C1 segment of cervical spinal cord (tissue), 14 donors: ENCODE measurements at regions not wholly inside any gene's neighbourhood (a gene's known extent, or its start where the extent isn't known, plus 50 kb on each side); places are given as distances from the start of the nearest gene placed in this dataset.
"Not testable (repeated sequence)": the region's sequence is repeated elsewhere in the genome, so short reads cannot be mapped to it uniquely, and the experiment has no call there.

Source experiments
- DNase-seq, 14 donors: peaks; one replicate each; lab custom pipeline; 2025; lab: John Stamatoyannopoulos, UW

DNA sequence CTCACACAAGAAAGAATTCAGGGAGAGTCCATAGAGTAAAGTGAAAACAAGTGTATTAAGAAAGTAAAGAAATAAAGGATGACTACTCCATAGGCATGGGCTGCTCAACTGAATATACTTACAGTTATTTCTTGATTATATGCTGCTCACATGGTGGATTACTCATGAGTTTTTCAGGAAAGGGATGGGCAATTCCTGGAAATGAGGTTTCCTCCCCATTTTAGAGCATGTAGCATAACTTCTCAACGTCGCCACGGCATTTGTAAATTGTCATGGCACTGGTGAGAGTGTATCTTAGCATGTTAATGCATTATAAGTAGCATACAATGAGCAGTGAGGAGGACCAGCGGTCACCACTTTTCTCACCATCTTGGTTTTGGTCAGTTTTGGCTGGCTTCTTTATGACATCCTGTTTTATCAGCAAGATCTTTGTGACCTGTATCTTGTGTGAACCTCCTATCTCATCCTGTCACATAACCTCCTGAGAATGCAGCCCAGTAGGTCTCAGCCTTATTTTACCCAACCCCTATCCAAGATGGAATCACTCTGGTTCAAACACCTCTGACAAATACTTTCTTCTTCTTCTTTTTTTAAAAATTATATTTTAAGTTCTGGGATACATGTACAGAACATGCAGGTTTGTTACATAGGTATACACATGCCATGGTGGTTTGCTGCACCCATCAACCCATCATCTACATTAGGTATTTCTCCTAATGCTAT is 849.7 kb downstream of the TBL1XR1 start:
- DNase-seq: no peak

GRCh38 chr3:176341963-176342362 is 855.3 kb downstream of the TBL1XR1 start:
- DNase-seq: no peak

DNA sequence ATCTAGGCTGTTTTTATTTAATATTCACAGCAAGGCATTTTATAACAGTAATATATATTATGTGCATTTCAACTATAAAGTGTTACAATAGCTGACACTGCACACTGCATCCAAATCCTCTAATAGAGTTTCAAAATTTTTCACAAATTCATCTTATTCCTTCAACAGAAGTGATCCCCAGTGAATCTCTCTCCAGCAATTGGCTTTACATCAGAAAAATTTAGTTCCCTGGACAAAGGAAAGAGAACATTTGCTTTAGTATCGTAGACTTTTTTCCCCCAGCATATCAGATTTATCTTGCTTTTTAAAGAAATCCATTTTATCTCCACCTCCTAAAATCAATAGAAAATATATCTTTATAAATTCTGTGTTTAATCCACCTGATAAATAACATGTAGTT is 868.6 kb downstream of the TBL1XR1 start:
- no peak for DNase-seq

DNA sequence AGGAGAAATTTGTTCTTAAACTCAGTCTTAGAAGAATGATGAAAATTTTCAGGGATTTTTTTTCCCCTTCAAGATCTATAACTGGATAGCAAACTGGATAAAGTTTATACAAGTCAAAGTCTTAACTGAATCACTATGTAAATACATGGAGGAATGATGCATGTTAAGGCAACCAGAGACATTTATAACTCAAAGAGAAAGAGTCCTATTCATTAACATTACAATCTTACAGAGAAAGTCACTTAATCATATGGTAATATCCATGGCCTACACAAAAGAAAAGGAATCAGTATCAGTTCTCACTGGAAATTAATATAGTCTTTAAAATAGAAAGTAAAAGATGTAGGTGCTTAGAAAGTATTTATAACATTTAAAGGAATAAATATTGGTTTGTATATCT is 869.1 kb downstream of the TBL1XR1 start:
- no peak for DNase-seq

DNA sequence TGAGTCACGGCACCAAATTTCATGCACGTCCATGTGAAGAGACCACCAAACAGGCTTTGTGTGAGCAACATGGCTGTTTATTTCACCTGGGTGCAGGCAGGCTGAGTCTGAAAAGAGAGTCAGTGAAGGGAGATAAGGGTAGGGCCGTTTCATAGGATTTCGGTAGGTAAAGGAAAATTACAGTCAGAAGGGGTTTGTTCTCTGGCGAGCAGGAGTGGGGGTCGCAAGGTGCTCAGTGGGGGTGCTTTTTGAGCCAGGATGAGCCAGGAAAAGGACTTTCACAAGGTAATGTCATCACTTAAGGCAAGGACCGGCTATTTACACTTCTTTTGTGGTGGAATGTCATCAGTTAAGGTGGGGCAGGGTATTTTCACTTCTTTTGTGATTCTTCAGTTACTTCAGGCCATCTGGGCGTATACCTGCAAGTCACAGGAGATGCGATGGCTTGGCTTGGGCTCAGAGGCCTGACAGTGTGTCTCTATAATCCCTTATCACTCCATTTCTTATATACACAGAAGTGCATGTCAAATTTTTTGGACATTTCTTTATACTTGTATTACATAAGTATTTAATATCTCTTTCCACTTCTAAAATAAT is 870.3 kb downstream of the TBL1XR1 start:
- DNase-seq: not testable (repeated sequence)

- DNase-seq: not testable (repeated sequence)
These were observed 875.8 kb downstream of the TBL1XR1 start for GRCh38 chr3:176321532-176321931.

GRCh38 chr3:176321099-176321498 is 876.2 kb downstream of the TBL1XR1 start:
- DNase-seq: no peak

DNA sequence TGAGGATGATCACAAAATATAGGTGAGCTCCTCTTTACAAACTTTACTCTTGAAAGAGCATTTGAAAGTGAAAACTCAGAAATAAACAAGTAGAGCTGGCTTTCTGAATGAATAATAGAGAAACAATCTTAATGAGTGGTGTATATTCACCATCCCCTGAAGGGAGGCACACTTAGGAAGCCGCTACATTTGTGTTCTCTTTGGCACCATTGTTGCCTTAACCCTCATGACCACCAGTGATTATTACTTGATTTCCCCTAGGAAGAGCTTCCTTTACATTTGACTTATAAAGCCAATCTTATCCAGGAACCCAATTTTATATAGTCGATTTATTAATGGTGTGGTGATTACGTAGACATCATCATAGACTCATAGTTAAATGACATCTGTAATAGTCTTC is 883.9 kb downstream of the TBL1XR1 start:
- DNase-seq: no peak

- no peak for DNase-seq
These were observed 886.6 kb downstream of the TBL1XR1 start for GRCh38 chr3:176310641-176311040.

- no peak for DNase-seq
These were observed 895.0 kb downstream of the TBL1XR1 start for GRCh38 chr3:176302271-176302670.

DNA sequence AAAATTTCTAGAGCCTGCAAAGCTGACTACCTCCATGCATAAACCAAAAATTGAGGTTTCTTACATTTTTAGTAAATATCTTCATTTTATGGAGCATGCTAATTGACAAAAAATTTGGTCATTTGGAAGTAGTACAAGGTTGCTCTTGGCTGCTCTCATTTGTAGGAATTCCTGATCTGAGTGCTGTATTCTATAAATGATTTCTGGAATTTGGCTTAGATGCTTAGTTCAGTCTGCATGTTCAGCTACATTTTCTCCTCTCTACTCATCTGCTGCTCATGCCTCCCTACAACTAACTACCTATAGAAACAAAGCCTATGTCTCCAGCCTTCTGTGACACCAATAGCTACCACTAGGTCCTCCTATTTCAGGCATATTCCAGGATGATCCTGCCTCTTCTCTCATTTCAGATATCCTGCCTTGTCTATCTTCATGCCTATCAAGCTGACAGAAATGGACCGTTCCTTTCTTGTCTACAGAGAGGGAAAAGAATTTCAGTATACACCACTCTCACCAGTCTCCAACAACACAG is 901.1 kb downstream of the TBL1XR1 start:
- no peak for DNase-seq

DNA sequence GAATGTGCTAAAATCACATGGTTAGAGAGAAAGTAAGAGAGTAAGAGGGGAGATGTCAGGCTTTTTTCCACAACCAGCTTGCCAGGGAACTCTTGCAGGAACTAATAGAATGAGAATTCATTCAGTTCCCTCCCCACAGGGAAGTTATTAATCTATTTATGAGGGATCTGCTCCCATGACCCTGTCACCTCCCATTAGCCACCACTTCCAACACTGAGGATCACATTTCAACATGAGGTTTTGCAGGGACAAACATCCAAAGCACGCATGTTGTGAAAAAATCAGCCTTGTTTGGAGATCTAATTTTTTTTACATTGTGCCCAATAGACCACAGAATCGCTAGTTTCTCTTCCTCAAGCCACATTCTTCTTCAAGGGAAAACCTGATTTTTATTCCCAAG is 904.0 kb downstream of the TBL1XR1 start:
- no peak for DNase-seq

DNA sequence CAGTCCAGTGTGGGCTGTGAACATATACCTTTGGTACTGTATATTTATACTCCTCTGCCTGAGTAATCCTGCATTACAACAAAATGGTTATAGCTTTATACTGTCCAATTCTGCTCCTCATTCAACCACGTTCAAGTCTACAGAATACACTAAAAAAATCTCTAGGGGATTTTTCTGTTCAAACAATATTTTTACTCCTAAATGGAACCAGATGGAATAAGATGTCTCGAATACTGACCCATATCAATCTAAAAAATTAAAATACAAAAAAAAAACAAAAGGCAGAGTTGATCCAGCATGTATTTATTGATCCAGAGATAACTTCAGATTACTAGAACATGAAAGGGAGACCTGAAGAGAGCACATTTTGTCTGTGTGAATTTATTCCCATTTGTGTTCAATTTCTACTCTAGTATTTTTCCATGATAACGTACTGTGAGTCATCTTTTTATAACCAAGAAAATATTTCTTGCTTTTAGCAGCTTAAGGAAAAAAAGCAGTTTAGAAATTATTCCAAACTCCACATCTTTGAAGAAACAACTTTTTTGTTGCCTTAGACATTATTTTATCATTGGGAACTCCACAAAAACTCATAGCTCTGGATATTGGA is 910.7 kb downstream of the TBL1XR1 start:
- no peak for DNase-seq

DNA sequence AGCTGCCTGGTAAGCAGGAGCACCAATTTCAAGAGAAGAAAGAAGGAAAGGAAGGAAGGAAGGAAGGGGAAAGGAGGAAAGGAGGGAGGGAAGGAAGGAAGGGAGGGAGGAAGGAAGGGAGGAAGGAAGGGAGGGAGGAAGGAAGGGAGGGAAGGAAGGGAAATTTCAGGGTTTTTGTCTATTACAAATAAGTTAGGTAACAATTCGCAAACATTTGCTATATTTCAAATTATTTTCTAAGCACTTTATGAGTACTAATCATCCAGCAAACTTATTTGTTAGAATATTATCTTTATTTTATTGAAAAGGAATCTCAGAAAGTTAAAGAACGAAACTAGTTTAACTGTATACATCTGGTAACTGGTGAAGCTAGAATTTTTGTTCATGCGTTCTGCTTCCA is 921.7 kb downstream of the TBL1XR1 start:
- no peak for DNase-seq

DNA sequence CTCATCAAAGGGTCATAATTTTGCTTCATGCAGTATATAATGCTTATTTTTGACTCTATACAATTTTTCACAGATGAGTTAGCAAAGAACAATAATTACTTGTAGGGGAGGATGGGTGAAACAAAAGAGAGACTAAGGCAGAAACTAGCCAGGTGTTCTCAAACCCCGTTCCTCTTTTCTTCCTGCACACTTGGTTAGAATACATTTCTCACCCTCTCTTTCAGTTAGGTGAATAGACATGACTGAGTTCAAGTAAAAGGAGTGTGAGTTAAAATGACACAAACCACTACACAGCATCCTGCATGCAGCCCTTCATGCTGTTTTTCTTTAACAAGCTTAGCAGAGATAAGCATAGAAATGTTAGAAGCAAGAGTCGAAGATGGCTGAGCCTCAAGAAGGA is 922.2 kb downstream of the TBL1XR1 start:
- no peak for DNase-seq

- DNase-seq: no peak
These were observed 923.1 kb downstream of the TBL1XR1 start for GRCh38 chr3:176274161-176274560.

DNA sequence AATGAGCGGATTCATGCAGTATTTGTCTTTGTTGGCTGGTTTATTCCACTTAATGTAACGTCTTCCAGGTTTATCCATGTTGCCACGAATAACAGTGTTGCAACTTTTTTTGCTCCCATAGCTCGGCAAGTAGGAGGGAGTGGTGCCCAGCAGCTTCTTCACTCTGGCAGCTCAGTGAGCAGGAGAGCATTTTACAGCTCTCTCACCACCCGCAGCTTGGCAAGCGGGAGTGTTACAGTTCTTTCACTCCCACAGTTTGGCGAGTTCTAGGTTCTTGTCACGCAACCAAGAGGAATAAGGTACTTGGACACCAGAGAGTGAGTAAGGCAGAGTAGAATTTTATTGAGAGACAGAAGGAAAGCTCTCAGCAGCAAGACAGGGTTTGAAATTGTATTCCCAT is 935.2 kb downstream of the TBL1XR1 start:
- no peak for DNase-seq

GRCh38 chr3:176247191-176247590 is 950.1 kb downstream of the TBL1XR1 start:
- no peak for DNase-seq

- no peak for DNase-seq
These were observed 977.3 kb downstream of the TBL1XR1 start for GRCh38 chr3:176219970-176220369.

GRCh38 chr3:176214758-176215157 is 982.5 kb downstream of the TBL1XR1 start:
- no peak for DNase-seq

DNA sequence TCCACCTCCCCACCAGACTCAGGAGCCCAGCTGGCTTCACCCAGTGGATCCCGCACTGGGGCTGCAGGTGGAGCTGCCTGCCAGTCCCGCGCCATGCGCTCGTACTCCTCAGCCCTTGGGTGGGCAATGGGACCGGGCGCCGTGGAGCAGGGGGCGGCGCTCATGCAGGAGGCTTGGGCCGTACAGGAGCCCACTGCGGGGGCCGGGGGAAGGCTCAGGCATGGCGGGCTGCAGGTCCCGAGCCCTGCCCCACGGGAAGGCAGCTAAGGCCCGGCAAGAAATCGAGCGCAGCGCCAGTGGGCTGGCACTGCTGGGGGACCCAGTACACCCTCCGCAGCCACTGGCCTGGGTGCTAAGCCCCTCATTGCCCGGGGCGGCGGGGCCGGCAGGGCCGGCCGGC is 984.0 kb downstream of the TBL1XR1 start:
- DNase-seq: not testable (repeated sequence)

GRCh38 chr3:176208915-176209314 is 988.4 kb downstream of the TBL1XR1 start:
- DNase-seq: no peak

DNA sequence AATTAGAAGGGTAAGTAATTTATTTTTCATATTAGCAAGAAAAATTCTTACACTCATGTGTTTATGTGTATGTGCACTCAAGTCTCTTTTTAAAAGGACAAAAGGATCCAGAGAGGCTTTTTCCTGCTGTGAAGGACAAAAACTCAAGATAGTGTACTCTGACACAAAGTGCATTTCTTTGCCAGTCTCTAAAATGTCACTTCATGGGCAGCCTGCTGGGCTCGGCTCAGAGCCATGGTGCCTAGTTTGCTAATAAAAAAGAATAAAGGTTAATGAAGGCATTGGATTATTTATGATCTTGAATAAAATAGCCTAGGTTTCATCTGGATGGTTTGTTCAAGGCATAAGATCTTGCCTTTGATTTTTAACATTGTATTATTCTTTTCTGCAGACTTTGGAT is 989.0 kb downstream of the TBL1XR1 start:
- DNase-seq: no peak
